Neuronal stem cell (in vitro differentiated cells): ENCODE measurements at regions not wholly inside any gene's neighbourhood (a gene's known extent, or its start where the extent isn't known, plus 50 kb on each side); places are given as distances from the start of the nearest gene placed in this dataset.

ENCODE experiments used
- DNase-seq: peaks from one replicate; pipeline ENCODE4 v3.0.0-alpha.2; 2013; ENCODE audit warnings: low spot score
- H2AFZ ChIP-seq: one replicate; pipeline ENCODE4 v1.6.1; 2013; ENCODE audit warnings: mild to moderate bottlenecking, low read length, inconsistent platforms
- H2AK5ac ChIP-seq: 2 replicates; pipeline ENCODE4 v1.6.1; 2013; ENCODE audit warnings: low read depth, mild to moderate bottlenecking, inconsistent platforms, low read length, moderate library complexity, mixed read lengths
- H2BK120ac ChIP-seq: 2 replicates; pipeline ENCODE4 v1.6.1; 2013; ENCODE audit warnings: low read depth, mild to moderate bottlenecking, inconsistent platforms, low read length, moderate library complexity, mixed read lengths
- H2BK12ac ChIP-seq: one replicate; pipeline ENCODE4 v1.6.1; 2013; ENCODE audit warnings: low read length, inconsistent platforms
- H2BK15ac ChIP-seq: 2 replicates; pipeline ENCODE4 v1.6.1; 2013; ENCODE audit warnings: mild to moderate bottlenecking, low read length, inconsistent platforms, mixed read lengths
- H2BK5ac ChIP-seq: one replicate; pipeline ENCODE4 v1.6.1; 2013; ENCODE audit warnings: inconsistent platforms, mild to moderate bottlenecking, low read length, moderate library complexity
- H3K14ac ChIP-seq: one replicate; pipeline ENCODE4 v1.6.1; 2013; ENCODE audit warnings: low read length, inconsistent platforms
- H3K18ac ChIP-seq: 2 replicates; pipeline ENCODE4 v1.6.1; 2013; ENCODE audit warnings: low read length, inconsistent platforms
- H3K23ac ChIP-seq: 2 replicates; pipeline ENCODE4 v1.6.1; 2013; ENCODE audit warnings: low read depth, mild to moderate bottlenecking, mixed read lengths, low read length, inconsistent platforms; ENCODE audit not compliant: poor library complexity
- H3K27ac ChIP-seq: replicated peaks from 3 replicates; pipeline ENCODE4 v1.5.1; 2013; ENCODE audit warnings: low read length, inconsistent platforms
- H3K27me3 ChIP-seq, 3 experiments: 2 replicates each; pipeline ENCODE4 v1.6.1; 2013; ENCODE audit warnings: low read length in 3 of 3, mild to moderate bottlenecking in 2 of 3, inconsistent platforms in 1 of 3, low read depth in 1 of 3, mixed read lengths in 1 of 3, moderate library complexity in 1 of 3; ENCODE audit not compliant: control insufficient read depth in 3 of 3, insufficient read depth in 3 of 3
- H3K36me3 ChIP-seq, 2 donors: replicated peaks in 1 of 2; 2 replicates each; pipeline ENCODE4 v1.6.1; 2013; ENCODE audit warnings: low read length in 2 of 2; ENCODE audit not compliant: control insufficient read depth in 2 of 2, insufficient read depth in 2 of 2
- H3K4ac ChIP-seq: 2 replicates; pipeline ENCODE4 v1.6.1; 2013; ENCODE audit warnings: inconsistent platforms, mild to moderate bottlenecking, low read length, moderate library complexity
- H3K4me1 ChIP-seq, 2 donors: 1 replicate in 1 of 2; 2 replicates in 1 of 2; pipeline ENCODE4 v1.6.1; 2013; ENCODE audit warnings: low read length in 2 of 2, low read depth in 1 of 2; ENCODE audit not compliant: control insufficient read depth in 2 of 2, insufficient read depth in 1 of 2
- H3K4me2 ChIP-seq: one replicate; pipeline ENCODE4 v1.6.1; 2013; ENCODE audit warnings: mild to moderate bottlenecking, low read length, inconsistent platforms; ENCODE audit not compliant: insufficient read depth, poor library complexity, severe bottlenecking
- H3K4me3 ChIP-seq, 2 donors: 2 replicates each; pipeline ENCODE4 v1.5.1; 2013; ENCODE audit warnings: low read length in 2 of 2, mild to moderate bottlenecking in 2 of 2, inconsistent platforms in 1 of 2, moderate library complexity in 1 of 2
- H3K79me1 ChIP-seq: one replicate; pipeline ENCODE4 v1.6.1; 2013; ENCODE audit warnings: low read depth, mild to moderate bottlenecking, inconsistent platforms, low read length, moderate library complexity
- H3K9ac ChIP-seq: one replicate; pipeline ENCODE4 v1.6.1; 2013; ENCODE audit warnings: mild to moderate bottlenecking, low read depth, low read length, inconsistent platforms; ENCODE audit not compliant: poor library complexity
- H3K9me3 ChIP-seq, 2 donors: replicated peaks in 1 of 2; 2 replicates each; pipeline versions ENCODE3 to v1.6.1; 2013; ENCODE audit warnings: low read length in 2 of 2, mild to moderate bottlenecking in 2 of 2, inconsistent platforms in 1 of 2, low read depth in 1 of 2, mixed read lengths in 1 of 2, moderate library complexity in 1 of 2; ENCODE audit not compliant: control insufficient read depth in 2 of 2, insufficient read depth in 1 of 2
- H4K8ac ChIP-seq: one replicate; pipeline ENCODE4 v1.6.1; 2013; ENCODE audit warnings: low read depth, mild to moderate bottlenecking, inconsistent platforms, low read length, moderate library complexity
- H4K91ac ChIP-seq: one replicate; pipeline ENCODE4 v1.6.1; 2013; ENCODE audit warnings: low read length, low read depth, mild to moderate bottlenecking, inconsistent platforms; ENCODE audit not compliant: poor library complexity
- WGBS, 2 donors: extraction: QIAGEN DNeasy Blood & Tissue Kit; methylation state at CpG; one replicate each; pipeline ENCODE4 v1.1.7; 2013; ENCODE audit warnings: missing lambda C conversion rate in 2 of 2, mixed read lengths in 1 of 2; ENCODE audit not compliant: insufficient read length in 2 of 2, insufficient replicate concordance in 1 of 2; ENCODE audit errors: extremely low coverage in 2 of 2; 5-methylcytosine and 5-hydroxymethylcytosine counted together

GRCh38 chr1:117770981-117771531 lies 158.4 kb downstream of the GDAP2 start:
- Histone ChIP-seq H2BK120ac (no peak overlapping the region), H3K4me3 (no peak overlapping the region), H2BK12ac (no peak overlapping the region), H3K18ac (no peak overlapping the region), H3K4me2 (no peak overlapping the region), H2BK5ac (no peak overlapping the region), H3K23ac (no peak overlapping the region), H3K36me3 (no peaks in the 10 kb centered on the region), H3K9ac (no peak overlapping the region), H2AK5ac (no peak overlapping the region), H3K27me3 (no peaks in the 10 kb centered on the region), H3K4ac (no peak overlapping the region), H3K9me3 (peaks cover 3 to 8% of the 10 kb centered on the region in 2 donors), H3K4me1 (no peaks in the 10 kb centered on the region), H4K8ac (no peak overlapping the region), H2BK15ac (no peak overlapping the region), H3K27ac (no peak overlapping the region), H3K14ac (no peak overlapping the region), H3K79me1 (no peaks in the 10 kb centered on the region), H4K91ac (no peak overlapping the region), H2AFZ (no peak overlapping the region)
- no CpG with 5 or more reads among the region's 1 CpG for WGBS, 2 donors
- DNase-seq, result no peak

- no peak overlapping the region for H3K14ac ChIP-seq
- H3K9ac ChIP-seq, result no peak overlapping the region
- no peak for DNase-seq
- H3K4me1 ChIP-seq, result no peaks in the 10 kb centered on the region
- no peak overlapping the region for H2BK12ac ChIP-seq
- H3K23ac ChIP-seq, result no peak overlapping the region
- no peak overlapping the region for H3K18ac ChIP-seq
- H2BK120ac ChIP-seq, result no peak overlapping the region
- H3K4me3 ChIP-seq, result no peak overlapping the region
- H4K8ac ChIP-seq, result no peak overlapping the region
- H3K9me3 ChIP-seq, result peaks cover 0 to 2% of the 10 kb centered on the region in 2 donors
- no peaks in the 10 kb centered on the region for H3K79me1 ChIP-seq
- no peak overlapping the region for H3K27ac ChIP-seq
- no peak overlapping the region for H3K4me2 ChIP-seq
- H2BK15ac ChIP-seq, result no peak overlapping the region
- H4K91ac ChIP-seq, result no peak overlapping the region
- no peak overlapping the region for H2AFZ ChIP-seq
- no peak overlapping the region for H3K4ac ChIP-seq
- H2AK5ac ChIP-seq, result no peak overlapping the region
- no peaks in the 10 kb centered on the region for H3K27me3 ChIP-seq
- WGBS, 2 donors, result no CpG with 5 or more reads among the region's 2 CpGs
- no peaks in the 10 kb centered on the region for H3K36me3 ChIP-seq
- H2BK5ac ChIP-seq, result no peak overlapping the region
These were observed 150.1 kb downstream of the GDAP2 start for GRCh38 chr1:117779364-117779763.

GRCh38 chr1:117780687-117781475 lies 148.5 kb downstream of the GDAP2 start:
- Histone ChIP-seq H3K27me3 (no peaks in the 10 kb centered on the region), H3K4ac (no peak overlapping the region), H3K4me1 (no peaks in the 10 kb centered on the region), H3K36me3 (no peaks in the 10 kb centered on the region), H3K9ac (no peak overlapping the region), H3K79me1 (no peaks in the 10 kb centered on the region), H2AK5ac (no peak overlapping the region), H3K18ac (no peak overlapping the region), H4K91ac (no peak overlapping the region), H2BK15ac (no peak overlapping the region), H3K27ac (no peak overlapping the region), H3K14ac (no peak overlapping the region), H2BK12ac (no peak overlapping the region), H2BK120ac (no peak overlapping the region), H3K9me3 (peaks cover 0 to 2% of the 10 kb centered on the region in 2 donors), H3K23ac (no peak overlapping the region), H3K4me2 (no peak overlapping the region), H3K4me3 (no peak overlapping the region), H2AFZ (no peak overlapping the region), H2BK5ac (no peak overlapping the region), H4K8ac (no peak overlapping the region)
- no CpG with 5 or more reads among the region's 5 CpGs for WGBS, 2 donors
- DNase-seq, result no peak

- Histone ChIP-seq H3K36me3 (no peaks in the 10 kb centered on the region), H3K18ac (no peak overlapping the region), H3K14ac (no peak overlapping the region), H4K91ac (no peak overlapping the region), H3K27me3 (no peaks in the 10 kb centered on the region), H2AK5ac (no peak overlapping the region), H3K23ac (no peak overlapping the region), H3K4me3 (no peak overlapping the region), H3K79me1 (no peaks in the 10 kb centered on the region), H2BK15ac (no peak overlapping the region), H3K4me2 (no peak overlapping the region), H2AFZ (no peak overlapping the region), H2BK5ac (no peak overlapping the region), H3K4me1 (no peaks in the 10 kb centered on the region), H3K9me3 (peaks cover 0 to 2% of the 10 kb centered on the region in 2 donors), H2BK12ac (no peak overlapping the region), H2BK120ac (no peak overlapping the region), H3K4ac (no peak overlapping the region), H4K8ac (no peak overlapping the region), H3K9ac (no peak overlapping the region), H3K27ac (no peak overlapping the region)
- no peak for DNase-seq
- 100% methylated on average over 1 of the region's 4 CpGs for WGBS, 2 donors
These were observed 147.4 kb downstream of the GDAP2 start for GRCh38 chr1:117782056-117782455.
